Osteoblast (primary cell): ENCODE measurements at regions not wholly inside any gene's neighbourhood (a gene's known extent, or its start where the extent isn't known, plus 50 kb on each side); places are given as distances from the start of the nearest gene placed in this dataset.
A peak's percentile ranks its signal among the peaks of the same experiment; 100 is the strongest.
"Not testable (repeated sequence)": the region's sequence is repeated elsewhere in the genome, so short reads cannot be mapped to it uniquely, and the experiment has no call there.

ENCODE experiments used
- DNase-seq: peaks from one replicate; pipeline ENCODE4 v3.0.0; 2011; ENCODE audit warnings: low spot score, mixed read lengths; ENCODE audit not compliant: insufficient read length; ENCODE audit errors: missing footprints
- H2AFZ ChIP-seq: 2 replicates; pipeline ENCODE4 v1.6.0; 2011; ENCODE audit warnings: mild to moderate bottlenecking, low read length
- H3K27ac ChIP-seq: 2 replicates; pipeline ENCODE4 v1.5.1; 2011; ENCODE audit warnings: mild to moderate bottlenecking, low read depth, low read length, moderate library complexity
- H3K27me3 ChIP-seq: 2 replicates; pipeline ENCODE4 v1.6.0; 2012; ENCODE audit warnings: mild to moderate bottlenecking, control low read depth, inconsistent platforms, low read length, moderate library complexity; ENCODE audit not compliant: insufficient read depth
- H3K36me3 ChIP-seq: 2 replicates; pipeline ENCODE4 v1.5.1; 2011; ENCODE audit warnings: mild to moderate bottlenecking, low read length, control low read depth, moderate library complexity; ENCODE audit not compliant: insufficient read depth
- H3K4me1 ChIP-seq: 2 replicates; pipeline ENCODE4 v1.5.1; 2011; ENCODE audit warnings: mild to moderate bottlenecking, low read length, control low read depth, moderate library complexity; ENCODE audit not compliant: insufficient read depth
- H3K4me2 ChIP-seq: 2 replicates; pipeline ENCODE4 v1.6.0; 2011; ENCODE audit warnings: mild to moderate bottlenecking, low read length; ENCODE audit not compliant: insufficient read depth
- H3K4me3 ChIP-seq: fragments of 200-600 bp; sonication (generic); 3 replicates; pipeline ENCODE4 v1.5.1; 2012; ENCODE audit warnings: mild to moderate bottlenecking, low read length, inconsistent platforms; ENCODE audit not compliant: insufficient read depth
- H3K79me2 ChIP-seq: 2 replicates; pipeline ENCODE4 v1.6.0; 2012; ENCODE audit warnings: mild to moderate bottlenecking, low read length, control low read depth, inconsistent platforms; ENCODE audit not compliant: insufficient read depth
- H3K9me3 ChIP-seq: 2 replicates; pipeline ENCODE4 v1.5.1; 2011; ENCODE audit warnings: low read depth, low read length, control low read depth
- H4K20me1 ChIP-seq: 2 replicates; pipeline ENCODE4 v1.6.0; 2012; ENCODE audit warnings: mild to moderate bottlenecking, low read length, control low read depth; ENCODE audit not compliant: insufficient read depth
- TF ChIP-seq, protein P1 (sequence below): IDR thresholded peaks from 2 replicates; pipeline ENCODE4 v1.5.1; 2011; ENCODE audit warnings: mild to moderate bottlenecking, low read depth, low read length, moderate library complexity; ENCODE audit errors: extremely low read depth

DNA sequence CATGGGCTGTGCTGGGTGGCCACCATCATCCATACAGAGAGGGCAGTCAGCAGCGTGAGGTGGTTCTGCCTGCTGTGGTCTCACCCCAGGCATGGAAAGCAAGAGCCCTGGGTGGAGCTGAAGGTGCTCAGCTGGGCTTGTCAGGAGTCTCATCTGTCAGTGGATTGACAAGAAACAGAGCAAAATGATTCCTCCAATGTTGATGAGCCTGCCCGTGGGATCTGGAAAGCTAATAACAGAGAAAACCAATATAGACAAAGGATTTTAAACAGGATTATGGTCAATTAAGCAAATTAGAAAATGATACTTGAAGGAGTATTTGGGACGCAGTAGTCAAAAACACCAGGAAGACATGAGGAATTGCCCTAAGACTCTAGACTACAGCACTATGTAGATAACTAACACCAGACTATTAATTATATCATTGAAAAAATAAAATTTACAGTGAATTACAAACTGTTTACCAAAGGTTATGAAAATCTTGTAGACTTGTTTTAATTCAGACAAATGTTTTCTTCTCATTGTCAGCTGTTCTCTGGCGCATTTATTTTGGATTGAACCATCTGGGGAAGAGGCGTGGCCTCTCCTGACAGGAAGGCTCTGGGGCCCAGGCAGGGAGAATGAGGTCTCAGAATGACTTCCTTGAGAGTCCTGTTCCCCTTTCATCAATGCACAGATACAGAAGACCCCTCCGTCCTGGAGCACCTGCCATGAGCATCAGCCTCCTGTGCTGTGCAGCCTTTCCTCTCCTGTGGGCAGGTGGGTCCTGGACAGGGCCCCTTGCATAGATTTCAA is 211.2 kb upstream of the PRSS58 start:
- Histone ChIP-seq H3K4me2 (no peak overlapping the region), H3K27me3 (no peaks in the 10 kb centered on the region), H2AFZ (no peak overlapping the region), H3K27ac (no peak overlapping the region), H3K4me3 (no peak overlapping the region), H3K4me1 (peaks cover 17% of the 10 kb centered on the region), H3K36me3 (no peaks in the 10 kb centered on the region), H3K79me2 (no peaks in the 10 kb centered on the region), H3K9me3 (no peaks in the 10 kb centered on the region), H4K20me1 (no peaks in the 10 kb centered on the region)
- no peak for DNase-seq
- TF ChIP-seq, protein P1, sequence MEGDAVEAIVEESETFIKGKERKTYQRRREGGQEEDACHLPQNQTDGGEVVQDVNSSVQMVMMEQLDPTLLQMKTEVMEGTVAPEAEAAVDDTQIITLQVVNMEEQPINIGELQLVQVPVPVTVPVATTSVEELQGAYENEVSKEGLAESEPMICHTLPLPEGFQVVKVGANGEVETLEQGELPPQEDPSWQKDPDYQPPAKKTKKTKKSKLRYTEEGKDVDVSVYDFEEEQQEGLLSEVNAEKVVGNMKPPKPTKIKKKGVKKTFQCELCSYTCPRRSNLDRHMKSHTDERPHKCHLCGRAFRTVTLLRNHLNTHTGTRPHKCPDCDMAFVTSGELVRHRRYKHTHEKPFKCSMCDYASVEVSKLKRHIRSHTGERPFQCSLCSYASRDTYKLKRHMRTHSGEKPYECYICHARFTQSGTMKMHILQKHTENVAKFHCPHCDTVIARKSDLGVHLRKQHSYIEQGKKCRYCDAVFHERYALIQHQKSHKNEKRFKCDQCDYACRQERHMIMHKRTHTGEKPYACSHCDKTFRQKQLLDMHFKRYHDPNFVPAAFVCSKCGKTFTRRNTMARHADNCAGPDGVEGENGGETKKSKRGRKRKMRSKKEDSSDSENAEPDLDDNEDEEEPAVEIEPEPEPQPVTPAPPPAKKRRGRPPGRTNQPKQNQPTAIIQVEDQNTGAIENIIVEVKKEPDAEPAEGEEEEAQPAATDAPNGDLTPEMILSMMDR = no peak

DNA sequence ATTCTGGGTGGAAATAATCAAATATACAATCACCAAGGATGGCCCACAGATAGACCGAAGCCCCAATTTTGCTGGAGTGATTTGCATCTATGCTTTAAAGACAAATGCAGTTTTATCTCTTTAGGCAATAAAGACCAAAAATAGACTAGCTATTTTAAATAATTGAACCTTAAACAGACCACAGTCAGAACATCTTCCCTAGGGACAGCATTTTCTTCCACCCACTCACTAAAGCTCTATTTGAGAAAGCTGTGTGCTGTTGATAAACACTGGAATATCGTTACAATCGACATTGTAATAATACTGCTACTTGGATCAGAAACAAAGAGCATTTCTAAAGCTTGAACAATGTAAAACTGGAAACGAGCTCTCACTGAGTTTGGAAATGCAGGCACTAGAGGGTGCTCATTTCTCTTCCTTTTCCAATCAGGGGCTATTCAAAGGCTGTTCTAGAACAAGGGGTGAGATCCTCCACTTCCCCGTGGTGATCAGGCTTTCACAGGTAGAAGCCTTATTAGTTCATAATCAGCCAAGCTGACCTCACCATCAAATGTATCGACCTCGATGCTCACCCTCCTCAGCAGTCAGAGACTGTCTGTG is 209.3 kb upstream of the PRSS58 start:
- TF ChIP-seq, protein P1 = peak; percentile 35
- not testable (repeated sequence) for H3K36me3 ChIP-seq, H3K9me3 ChIP-seq, H3K27me3 ChIP-seq, DNase-seq, H3K4me3 ChIP-seq, H3K79me2 ChIP-seq, H4K20me1 ChIP-seq
- Histone ChIP-seq H3K4me2 (peak overlapping the region; percentile 60), H2AFZ (peak overlapping the region; percentile 87), H3K4me1 (peaks cover 23% of the 10 kb centered on the region), H3K27ac (peak overlapping the region; percentile 61)

DNA sequence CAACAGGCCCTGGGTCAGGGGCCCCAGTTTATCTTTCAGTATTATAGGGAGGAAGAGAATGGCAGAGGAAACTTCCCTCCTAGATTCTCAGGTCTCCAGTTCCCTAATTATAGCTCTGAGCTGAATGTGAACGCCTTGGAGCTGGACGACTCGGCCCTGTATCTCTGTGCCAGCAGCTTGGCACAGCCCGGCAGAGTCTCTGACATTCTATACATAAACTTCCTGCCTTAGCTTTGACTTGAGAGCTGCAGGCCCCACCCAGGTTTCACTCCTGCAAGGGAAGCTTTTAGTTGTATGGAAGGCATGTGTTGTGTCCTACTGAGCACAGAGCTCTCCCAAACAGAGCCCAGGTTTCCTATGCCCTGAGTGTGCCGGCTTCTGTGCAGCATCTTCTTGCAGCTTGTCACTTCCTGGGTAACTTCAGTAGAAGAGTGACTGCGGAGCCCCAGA is 205.6 kb upstream of the PRSS58 start:
- peak overlapping the region; percentile 36 for H2AFZ ChIP-seq
- H3K27me3 ChIP-seq = no peaks in the 10 kb centered on the region
- H3K36me3 ChIP-seq = no peaks in the 10 kb centered on the region
- H3K4me1 ChIP-seq = peaks cover 52% of the 10 kb centered on the region
- H3K79me2 ChIP-seq = no peaks in the 10 kb centered on the region
- DNase-seq = peak; percentile 30
- H4K20me1 ChIP-seq = no peaks in the 10 kb centered on the region
- peak overlapping the region; percentile 96 for H3K27ac ChIP-seq
- no peaks in the 10 kb centered on the region for H3K9me3 ChIP-seq
- TF ChIP-seq, protein P1 = no peak
- no peak overlapping the region for H3K4me3 ChIP-seq
- H3K4me2 ChIP-seq = no peak overlapping the region

DNA sequence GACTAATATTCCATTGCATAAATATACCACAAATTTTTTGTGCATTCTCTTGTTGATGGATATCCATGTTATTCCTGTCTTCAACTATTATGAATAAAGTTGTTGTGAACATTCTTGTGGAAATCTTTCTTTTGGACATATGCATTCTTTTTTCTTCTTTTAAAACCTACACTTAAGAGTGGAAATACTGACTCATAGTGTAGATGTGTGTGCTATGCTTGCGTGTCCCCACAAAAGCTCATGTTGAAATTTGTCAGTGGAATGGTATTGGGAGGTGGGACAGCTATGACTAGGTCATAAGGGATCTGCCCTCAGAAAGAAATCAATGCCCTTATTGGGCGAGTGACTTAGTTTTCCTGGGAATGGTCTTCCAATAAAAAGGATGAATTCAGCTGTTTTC is 203.6 kb upstream of the PRSS58 start:
- Histone ChIP-seq H3K9me3 (no peaks in the 10 kb centered on the region), H3K27me3 (no peaks in the 10 kb centered on the region), H3K4me3 (peak overlapping the region; percentile 28), H2AFZ (no peak overlapping the region), H3K4me2 (peak overlapping the region; percentile 36), H3K4me1 (peaks cover 45% of the 10 kb centered on the region), H3K79me2 (no peaks in the 10 kb centered on the region), H3K36me3 (no peaks in the 10 kb centered on the region), H4K20me1 (no peaks in the 10 kb centered on the region), H3K27ac (peak overlapping the region; percentile 96)
- TF ChIP-seq, protein P1 = no peak
- no peak for DNase-seq
